Heart right ventricle (tissue), 16 donors: ENCODE measurements at regions not wholly inside any gene's neighbourhood (a gene's known extent, or its start where the extent isn't known, plus 50 kb on each side); places are given as distances from the start of the nearest gene placed in this dataset.

Source experiments
- ATAC-seq, 8 donors: fragments of 200-7000 bp; cut with Tn5 transposase; one replicate each; pipeline ENCODE4 v1.9.1; 2020; ENCODE audit warnings: mild to moderate bottlenecking in 8 of 8, moderate library complexity in 8 of 8, moderate number of reproducible peaks in 1 of 8
- DNase-seq, 2 donors: peaks; one replicate each; pipeline ENCODE4 v3.0.0-alpha.2; 2020
- H3K27ac ChIP-seq, 10 donors: fragments of 200-600 bp; sonication (generic) in 2 of 10; one replicate each; pipeline versions ENCODE4 v1.5.0 to v1.8.0; 2020 to 2022; ENCODE audit warnings: mild to moderate bottlenecking in 3 of 10
- H3K27me3 ChIP-seq, 7 donors: fragments of 200-600 bp; one replicate each; pipeline ENCODE4 v1.8.0; 2021 to 2022; ENCODE audit warnings: mild to moderate bottlenecking in 2 of 7
- H3K36me3 ChIP-seq, 9 donors: fragments of 200-600 bp; sonication (generic) in 1 of 9; one replicate each; pipeline versions ENCODE4 v1.5.0 to v1.8.0; 2020 to 2022; ENCODE audit warnings: mild to moderate bottlenecking in 2 of 9
- H3K4me1 ChIP-seq, 9 donors: fragments of 200-600 bp; sonication (generic) in 1 of 9; one replicate each; pipeline versions ENCODE4 v1.5.0 to v1.8.0; 2020 to 2022; ENCODE audit warnings: mild to moderate bottlenecking in 4 of 9
- H3K4me3 ChIP-seq, 10 donors: fragments of 200-600 bp; sonication (generic) in 2 of 10; one replicate each; pipeline versions ENCODE4 v1.5.0 to v1.8.0; 2020 to 2022; ENCODE audit warnings: mild to moderate bottlenecking in 7 of 10, moderate library complexity in 2 of 10
- H3K9me3 ChIP-seq, 11 donors: fragments of 200-600 bp in 10 of 11; sonication (generic) in 2 of 11; one replicate each; pipeline versions ENCODE4 v1.5.0 to v1.8.0; 2013 to 2022; ENCODE audit warnings: mild to moderate bottlenecking in 2 of 11, control low read depth in 1 of 11, moderate library complexity in 1 of 11
- WGBS, 2 donors: extraction: QIAGEN DNeasy Blood & Tissue Kit; methylation state at CpG; one replicate each; pipeline ENCODE4 v1.1.7; 2013; ENCODE audit warnings: inconsistent platforms in 1 of 2; 5-methylcytosine and 5-hydroxymethylcytosine counted together
- intact Hi-C, 10 donors: fragments of 100-400 bp; cut with DNase I; formaldehyde crosslinking; loops; one replicate each; pipeline versions ENCODE4 v1.11.1 to v1.14.2; 2022
- TF ChIP-seq, protein P1 (sequence below), 9 donors: fragments of 200-600 bp; sonication (generic) in 2 of 9; IDR thresholded peaks; one replicate each; pipeline versions ENCODE4 v1.5.0 to v1.8.0; 2021 to 2022; ENCODE audit warnings: antibody characterized with exemption in 9 of 9, mild to moderate bottlenecking in 5 of 9, moderate library complexity in 1 of 9
- donor health status: Arrhythmogenic right ventricular cardiomyopathy.
- donor health status: ischemic (EF 13 %, LVEDD 7.1; RV severe dilation, severe dysfunction).
- donor health status: healthy with polysubstance abuse.
- donor health status: DM: no; HTN: yes; CAD: no.
- donor health status: DM: no; HTN: no; CAD: no.
- donor health status: ischemic (EF 25% LVEDD 6.9; RV normal size, moderate dysfunction).
- donor health status: ischemic (EF 25% LVEDD 5.7; RV mildly dilated, moderate dysfunction).
- donor health status: healthy.
- donor health status: DM: yes; HTN: yes; CAD: no.
- donor health status: Ischemic cardiomyopathy.
- donor health status: ischemic (EF 35%, LVEDD 5.7; RV mildly dilated, moderate dysfunction).
- donor health status: nonischemic (EF 11% LVEDD 7.7; RV severe dilation, severe dysfunction).
- donor health status: DM: yes; HTN: yes; CAD: no.
- donor health status: PGD.
- donor health status: ischemic (EF 29% LVEDD 5.4; RV normal size, mild dysfunction).
- donor health status: nonischemic (EF 23%, LVEDD 6.1; RV moderate dilation, normal function).

DNA sequence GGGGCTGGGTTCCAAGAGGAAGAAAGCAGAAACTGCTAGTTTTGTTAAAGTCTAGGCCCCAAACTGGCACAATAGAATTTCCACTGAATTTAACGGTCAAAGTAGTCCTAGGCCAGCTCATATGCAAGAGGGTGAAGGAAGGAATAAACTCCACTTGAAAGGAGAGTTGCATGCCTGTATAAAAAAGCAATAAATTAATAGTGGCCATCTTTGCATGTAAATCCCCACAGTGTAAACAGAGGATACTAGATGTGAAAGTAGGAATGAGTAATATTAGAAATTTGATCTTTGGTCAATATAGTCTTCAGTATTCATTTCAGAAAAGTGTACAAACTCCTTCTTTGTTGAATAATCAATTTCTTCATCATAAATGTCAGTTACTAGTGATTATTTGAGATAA is 403.1 kb downstream of the TMEM232 start:
- Histone ChIP-seq H3K4me3 (no peak overlapping the region), H3K9me3 (peaks cover 0 to 5% (median 0%) of the 10 kb centered on the region in 11 donors)
- TF ChIP-seq, protein P1, sequence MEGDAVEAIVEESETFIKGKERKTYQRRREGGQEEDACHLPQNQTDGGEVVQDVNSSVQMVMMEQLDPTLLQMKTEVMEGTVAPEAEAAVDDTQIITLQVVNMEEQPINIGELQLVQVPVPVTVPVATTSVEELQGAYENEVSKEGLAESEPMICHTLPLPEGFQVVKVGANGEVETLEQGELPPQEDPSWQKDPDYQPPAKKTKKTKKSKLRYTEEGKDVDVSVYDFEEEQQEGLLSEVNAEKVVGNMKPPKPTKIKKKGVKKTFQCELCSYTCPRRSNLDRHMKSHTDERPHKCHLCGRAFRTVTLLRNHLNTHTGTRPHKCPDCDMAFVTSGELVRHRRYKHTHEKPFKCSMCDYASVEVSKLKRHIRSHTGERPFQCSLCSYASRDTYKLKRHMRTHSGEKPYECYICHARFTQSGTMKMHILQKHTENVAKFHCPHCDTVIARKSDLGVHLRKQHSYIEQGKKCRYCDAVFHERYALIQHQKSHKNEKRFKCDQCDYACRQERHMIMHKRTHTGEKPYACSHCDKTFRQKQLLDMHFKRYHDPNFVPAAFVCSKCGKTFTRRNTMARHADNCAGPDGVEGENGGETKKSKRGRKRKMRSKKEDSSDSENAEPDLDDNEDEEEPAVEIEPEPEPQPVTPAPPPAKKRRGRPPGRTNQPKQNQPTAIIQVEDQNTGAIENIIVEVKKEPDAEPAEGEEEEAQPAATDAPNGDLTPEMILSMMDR (IDR thresholded peaks at IDR 0.05), result no peak

GRCh38 chr5:110323832-110324231 is 402.6 kb downstream of the TMEM232 start:
- intact Hi-C loops, result no loop called here
- TF ChIP-seq, protein P1 (IDR thresholded peaks at IDR 0.05), result no peak
- peaks cover 0 to 9% (median 0%) of the 10 kb centered on the region in 11 donors for H3K9me3 ChIP-seq
- no peak overlapping the region for H3K27ac ChIP-seq
- H3K4me3 ChIP-seq, result no peak overlapping the region
- H3K27me3 ChIP-seq, result no peaks in the 10 kb centered on the region
- H3K4me1 ChIP-seq, result no peaks in the 10 kb centered on the region
- DNase-seq (no peak), ATAC-seq (no peak)
- no peaks in the 10 kb centered on the region for H3K36me3 ChIP-seq

More for the DNA sequence above, 403.1 kb downstream of the TMEM232 start:
- 85 to 91% methylated on average over 1 of the region's 1 CpG for WGBS, 2 donors
- H3K4me1 ChIP-seq, result no peaks in the 10 kb centered on the region
- intact Hi-C loops, result no loop called here
- ATAC-seq (no peak), DNase-seq (no peak)
- no peak overlapping the region for H3K27ac ChIP-seq
- no peaks in the 10 kb centered on the region for H3K27me3 ChIP-seq
- no peaks in the 10 kb centered on the region for H3K36me3 ChIP-seq

- WGBS, 2 donors, result 69 to 71% methylated on average over 1 of the region's 1 CpG
- ATAC-seq, result no peak
- Histone ChIP-seq H3K9me3 (peaks cover 0 to 9% (median 0%) of the 10 kb centered on the region in 11 donors), H3K36me3 (no peaks in the 10 kb centered on the region), H3K27me3 (no peaks in the 10 kb centered on the region), H3K4me1 (no peaks in the 10 kb centered on the region), H3K27ac (no peak overlapping the region), H3K4me3 (no peak overlapping the region)
- TF ChIP-seq, protein P1 (IDR thresholded peaks at IDR 0.05), result no peak
- no peak for DNase-seq
- intact Hi-C loops, result no loop called here
Measured at GRCh38 chr5:110324876-110325275, 401.6 kb downstream of the TMEM232 start.

DNA sequence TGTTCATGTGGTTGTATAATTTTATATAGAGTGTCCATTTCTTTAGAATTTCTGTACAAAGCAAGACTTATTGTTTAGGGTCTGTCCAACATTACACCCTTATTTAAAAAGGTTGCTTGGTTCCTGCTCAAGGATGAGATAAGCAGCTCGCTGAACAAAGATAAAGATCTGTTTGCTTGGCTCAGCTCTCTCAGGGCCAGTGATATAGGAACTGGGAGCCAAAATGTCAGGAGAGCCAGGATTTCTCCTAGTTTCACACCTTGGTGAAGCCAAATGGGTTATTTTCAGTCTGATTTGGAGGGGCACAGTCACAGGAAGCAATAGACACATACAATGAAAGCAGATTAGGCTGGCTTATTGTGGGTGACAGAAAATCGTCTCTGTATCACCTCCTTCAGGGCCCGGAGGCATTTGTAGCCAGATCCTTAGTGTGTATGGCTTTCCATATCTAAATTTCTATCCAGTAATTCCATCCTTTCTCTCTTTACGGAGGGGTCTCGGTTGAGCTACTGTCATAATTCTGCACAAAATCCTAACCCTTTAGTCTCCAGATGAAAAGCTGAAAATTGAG is 396.4 kb downstream of the TMEM232 start:
- intact Hi-C loops, result no loop called here
- TF ChIP-seq, protein P1 (IDR thresholded peaks at IDR 0.05), result no peak
- Histone ChIP-seq H3K4me3 (no peak overlapping the region), H3K27me3 (peaks cover 0 to 3% (median 0%) of the 10 kb centered on the region in 7 donors), H3K9me3 (peaks cover 0 to 9% (median 0%) of the 10 kb centered on the region in 11 donors), H3K27ac (no peak overlapping the region), H3K4me1 (no peaks in the 10 kb centered on the region), H3K36me3 (no peaks in the 10 kb centered on the region)
- DNase-seq (no peak), ATAC-seq (no peak)
- 51 to 53% methylated on average over 5 of the region's 5 CpGs for WGBS, 2 donors
